SK-N-SH (cell line): ENCODE measurements at regions not wholly inside any gene's neighbourhood (a gene's known extent, or its start where the extent isn't known, plus 50 kb on each side); places are given as distances from the start of the nearest gene placed in this dataset.

Experiments
- CTCF ChIP-seq: fragments of 200-600 bp; sonication (generic); IDR thresholded peaks from 2 replicates; pipeline ENCODE4 v1.6.1; 2017; ENCODE audit warnings: antibody characterized with exemption, mild to moderate bottlenecking, moderate library complexity
- GATA2 ChIP-seq: sonication (generic); formaldehyde crosslinking; IDR thresholded peaks from 2 replicates; pipeline ENCODE4 v1.5.0; 2020; ENCODE audit warnings: mild to moderate bottlenecking, missing genetic modification reagents
- JUND ChIP-seq: IDR thresholded peaks from 2 replicates; pipeline ENCODE4 v1.4.0; 2012
- POLR2AphosphoS5 ChIP-seq: IDR thresholded peaks from 2 replicates; pipeline ENCODE4 v1.6.1; 2012; ENCODE audit warnings: low read depth, low read length
- SIN3A ChIP-seq: IDR thresholded peaks from 2 replicates; pipeline ENCODE4 v1.6.1; 2012; ENCODE audit warnings: low read depth, mild to moderate bottlenecking, low read length, moderate library complexity, borderline replicate concordance

DNA sequence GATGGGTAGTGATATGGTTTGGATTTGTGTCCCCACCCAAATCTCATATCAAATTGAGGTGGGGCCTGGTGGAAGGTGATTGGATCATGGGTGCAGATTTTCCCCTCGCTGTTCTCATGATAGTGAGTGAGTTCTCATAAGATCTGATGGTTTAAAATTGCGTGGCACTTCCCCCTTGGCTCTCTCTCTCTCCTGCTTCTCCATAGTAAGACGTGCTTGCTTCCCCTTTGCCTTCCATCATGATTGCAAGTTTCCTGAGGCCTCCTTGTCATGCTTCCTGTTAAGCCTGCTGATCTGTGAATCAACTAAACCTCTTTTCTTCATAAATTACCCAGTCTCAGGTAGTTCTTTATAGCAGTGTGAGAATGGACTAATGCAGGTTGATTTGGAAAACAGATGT lies 223.2 kb upstream of the APCDD1 start:
- no peak for TF ChIP-seq CTCF
- TF ChIP-seq SIN3A: no peak
- TF ChIP-seq POLR2AphosphoS5: no peak
- no peak for TF ChIP-seq GATA2 (CRISPR knock-in tag)
- no peak for TF ChIP-seq JUND
